Fibroblast of the conjunctiva (primary cell): ENCODE measurements at regions not wholly inside any gene's neighbourhood (a gene's known extent, or its start where the extent isn't known, plus 50 kb on each side); places are given as distances from the start of the nearest gene placed in this dataset.
"Not testable (repeated sequence)": the region's sequence is repeated elsewhere in the genome, so short reads cannot be mapped to it uniquely, and the experiment has no call there.

Experiments
- DNase-seq: peaks from one replicate; pipeline ENCODE4 v3.0.0-alpha.2; 2010; ENCODE audit warnings: low read depth

- DNase-seq = not testable (repeated sequence)
Observed at GRCh38 chr14:89660625-89661233, 243.7 kb upstream of the FOXN3 start.

GRCh38 chr14:89660166-89660565, 243.1 kb upstream of the FOXN3 start:
- DNase-seq = peak; percentile 16

DNA sequence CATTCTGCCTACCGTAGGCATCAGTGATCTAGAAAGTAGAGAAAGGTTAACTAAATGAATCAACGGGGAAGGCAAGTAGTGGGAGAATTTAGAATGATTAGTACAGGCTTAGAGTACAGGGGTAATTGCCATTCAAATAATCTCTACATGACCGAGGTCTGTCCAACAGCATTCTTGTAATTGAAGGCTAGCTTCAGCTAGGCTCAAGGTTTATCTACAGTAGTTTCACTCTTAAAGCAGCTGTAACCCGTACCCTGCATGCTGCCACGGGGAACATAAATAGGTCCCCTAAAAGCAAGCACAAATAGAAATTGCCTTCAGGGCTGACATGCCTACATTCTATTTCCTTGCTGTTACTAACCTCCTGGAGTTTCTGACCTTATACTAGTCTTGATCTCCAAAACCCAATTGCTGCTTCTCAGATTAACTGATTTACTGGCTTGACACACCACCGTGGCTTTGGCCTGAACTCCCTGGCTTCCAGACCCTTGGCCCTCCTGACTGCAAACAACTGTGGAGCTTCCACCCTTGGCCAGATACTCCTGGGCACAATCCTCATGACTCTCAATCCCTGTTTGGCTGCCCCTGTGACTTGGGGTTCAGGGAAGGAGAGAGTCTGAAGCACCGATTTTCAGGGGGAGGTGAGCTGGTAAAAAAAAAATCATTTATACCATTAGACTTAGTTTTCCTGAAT, 242.1 kb upstream of the FOXN3 start:
- DNase-seq = no peak

DNA sequence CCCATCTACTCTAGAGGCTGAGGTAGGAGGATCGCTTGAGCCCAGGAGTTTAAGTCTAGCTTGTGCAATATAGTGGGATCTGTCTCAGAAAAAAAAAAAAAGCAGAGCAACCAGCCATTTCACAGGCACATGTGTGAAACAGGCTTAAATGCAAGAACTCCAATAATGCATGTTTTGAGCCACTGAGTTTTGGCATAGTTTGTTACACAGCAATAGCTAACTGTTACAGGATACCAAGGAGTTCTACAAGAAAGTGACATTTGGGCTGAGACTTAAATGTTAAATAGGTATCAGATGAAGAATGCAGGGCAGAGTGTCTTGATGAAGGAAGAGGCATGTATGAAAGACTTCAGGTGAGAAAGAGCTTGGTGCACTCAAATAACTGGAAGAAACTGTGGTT, 240.0 kb upstream of the FOXN3 start:
- DNase-seq = no peak

GRCh38 chr14:89654998-89655397, 238.0 kb upstream of the FOXN3 start:
- no peak for DNase-seq

GRCh38 chr14:89652352-89652751, 235.3 kb upstream of the FOXN3 start:
- DNase-seq = no peak

GRCh38 chr14:89651805-89652204, 234.8 kb upstream of the FOXN3 start:
- DNase-seq = no peak

DNA sequence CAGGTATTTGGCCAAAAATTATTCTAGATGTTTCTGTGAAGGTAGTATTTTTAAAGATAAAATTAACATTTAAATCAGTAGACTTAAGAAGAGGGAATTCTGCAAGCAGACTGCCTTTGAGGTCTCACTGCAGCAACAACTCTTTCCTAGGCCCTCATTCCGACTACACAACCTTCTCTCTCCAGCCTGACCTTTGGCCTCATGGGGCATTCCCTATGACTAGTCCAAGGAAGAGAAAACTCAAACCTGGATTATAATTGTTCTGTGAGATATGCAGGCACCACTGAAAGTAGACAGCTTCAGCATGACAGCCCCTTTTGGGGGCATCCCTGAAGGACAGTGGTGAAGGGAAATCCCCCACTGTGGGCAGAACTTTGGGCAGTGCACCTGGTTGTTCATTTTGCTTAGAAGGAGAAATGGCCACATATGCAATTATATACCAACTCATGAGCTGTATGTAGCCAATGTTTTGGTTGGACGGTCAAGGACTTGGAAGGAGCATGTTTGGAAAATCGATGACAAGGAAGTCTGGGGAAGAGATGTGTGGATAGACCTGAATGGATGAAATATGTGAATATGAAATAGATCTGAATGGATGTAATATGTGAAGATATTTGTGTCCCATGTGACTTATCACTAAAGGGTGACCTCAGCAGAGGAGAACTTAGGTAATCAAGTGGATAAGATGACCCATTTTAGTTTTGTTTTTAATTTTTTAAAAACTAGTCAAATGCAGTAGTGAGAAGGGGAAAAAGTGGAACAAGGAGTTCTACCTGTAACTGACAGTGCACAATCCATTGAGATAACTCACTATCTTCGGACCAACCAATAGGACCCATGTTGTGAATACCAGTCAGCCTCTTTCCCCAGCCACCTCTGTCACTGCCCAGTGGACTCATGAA, 233.3 kb upstream of the FOXN3 start:
- no peak for DNase-seq

GRCh38 chr14:89649451-89650075, 232.5 kb upstream of the FOXN3 start:
- DNase-seq = no peak

GRCh38 chr14:89648924-89649323, 231.9 kb upstream of the FOXN3 start:
- DNase-seq = no peak

DNA sequence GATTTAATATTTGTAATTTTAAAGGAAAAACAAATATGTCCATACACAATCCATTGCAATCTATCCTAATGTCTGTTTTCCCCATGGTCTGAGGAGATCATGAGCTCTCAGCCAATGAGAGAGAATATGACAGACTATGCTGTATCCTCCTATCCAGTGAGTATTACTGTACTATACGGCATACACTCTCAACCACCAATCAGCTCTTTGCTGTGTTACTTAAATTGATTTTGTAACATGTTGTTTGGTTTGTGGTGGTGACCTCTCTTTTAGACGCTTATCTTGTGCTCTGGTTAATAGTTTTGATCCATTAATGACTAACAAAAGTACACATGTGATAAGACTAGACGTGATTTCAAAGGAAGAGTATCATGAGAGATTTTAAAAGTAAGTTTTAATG, 231.5 kb upstream of the FOXN3 start:
- no peak for DNase-seq

GRCh38 chr14:89646971-89647370, 229.9 kb upstream of the FOXN3 start:
- no peak for DNase-seq

GRCh38 chr14:89644641-89645040, 227.6 kb upstream of the FOXN3 start:
- DNase-seq = no peak

GRCh38 chr14:89641495-89642175, 224.6 kb upstream of the FOXN3 start:
- no peak for DNase-seq

DNA sequence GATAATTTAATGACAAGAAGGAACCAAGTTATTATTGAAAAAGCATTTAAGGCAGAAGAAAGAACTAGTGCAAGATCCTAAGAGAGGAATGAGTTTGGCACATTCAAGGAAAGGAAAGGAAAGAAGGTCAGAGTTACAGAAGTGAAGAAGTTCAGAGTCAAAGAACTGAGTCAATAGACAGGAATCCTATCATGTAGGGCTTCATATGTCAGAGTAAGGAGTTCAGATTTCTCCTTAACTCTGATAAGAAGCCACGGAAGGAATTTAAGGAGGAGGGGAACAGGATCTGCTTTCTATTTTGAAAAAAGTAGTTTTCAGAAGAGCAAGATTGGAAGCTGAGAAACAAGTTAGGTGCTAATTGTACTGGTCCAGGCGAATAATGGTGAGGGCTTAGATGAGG, 223.1 kb upstream of the FOXN3 start:
- no peak for DNase-seq

GRCh38 chr14:89639687-89640086, 222.7 kb upstream of the FOXN3 start:
- no peak for DNase-seq

GRCh38 chr14:89638891-89639290, 221.9 kb upstream of the FOXN3 start:
- no peak for DNase-seq

GRCh38 chr14:89637581-89637980, 220.5 kb upstream of the FOXN3 start:
- DNase-seq = no peak

- no peak for DNase-seq
Observed at GRCh38 chr14:89635615-89636014, 218.6 kb upstream of the FOXN3 start.

DNA sequence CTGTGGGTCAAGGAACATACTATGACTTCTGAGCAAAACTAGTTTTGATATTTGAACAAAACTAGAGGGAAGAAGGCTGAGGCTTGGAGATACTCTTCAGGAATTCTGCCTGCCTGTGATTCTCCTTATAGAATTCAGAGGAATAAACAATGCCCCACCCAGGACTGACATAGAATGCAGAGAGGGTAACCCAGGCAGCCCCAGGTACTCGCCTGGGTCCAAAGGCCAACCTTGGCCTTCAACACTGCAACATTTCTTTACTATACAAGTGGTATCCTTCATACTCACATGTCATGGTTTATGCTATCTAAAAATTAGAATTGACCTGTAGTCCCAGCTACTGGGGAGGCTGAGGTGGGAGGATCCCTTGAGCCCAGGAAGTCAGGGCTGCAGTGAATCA, 217.0 kb upstream of the FOXN3 start:
- no peak for DNase-seq

- no peak for DNase-seq
Observed at GRCh38 chr14:89630101-89630829, 213.2 kb upstream of the FOXN3 start.
